Osteocyte (in vitro differentiated cells): ENCODE measurements at regions not wholly inside any gene's neighbourhood (a gene's known extent, or its start where the extent isn't known, plus 50 kb on each side); places are given as distances from the start of the nearest gene placed in this dataset.
"Not testable (repeated sequence)": the region's sequence is repeated elsewhere in the genome, so short reads cannot be mapped to it uniquely, and the experiment has no call there.

Source experiments
- DNase-seq: peaks from one replicate; pipeline ENCODE4 v3.0.0; 2021; ENCODE audit warnings: mixed read lengths; ENCODE audit not compliant: unreplicated experiment; ENCODE audit errors: extremely low spot score
- H3K27ac Mint-ChIP-seq: one replicate; pipeline ENCODE4 v1.8.0; 2021; ENCODE audit warnings: mild to moderate bottlenecking, mixed read lengths; ENCODE audit not compliant: unreplicated experiment
- H3K27me3 Mint-ChIP-seq: one replicate; pipeline ENCODE4 v1.8.0; 2021; ENCODE audit warnings: mixed read lengths; ENCODE audit not compliant: unreplicated experiment
- H3K36me3 Mint-ChIP-seq: one replicate; pipeline ENCODE4 v1.8.0; 2021; ENCODE audit warnings: mixed read lengths; ENCODE audit not compliant: unreplicated experiment
- H3K4me1 Mint-ChIP-seq: one replicate; pipeline ENCODE4 v1.8.0; 2021; ENCODE audit warnings: mixed read lengths; ENCODE audit not compliant: unreplicated experiment
- H3K4me3 Mint-ChIP-seq: one replicate; pipeline ENCODE4 v1.8.0; 2021; ENCODE audit warnings: mild to moderate bottlenecking, moderate library complexity, mixed read lengths; ENCODE audit not compliant: unreplicated experiment
- H3K9me3 Mint-ChIP-seq: one replicate; pipeline ENCODE4 v1.8.0; 2021; ENCODE audit warnings: mixed read lengths; ENCODE audit not compliant: unreplicated experiment
- CTCF ChIP-seq: fragments of 200-600 bp; sonication (generic); IDR thresholded peaks from 2 replicates; pipeline ENCODE4 v1.5.0; 2021; ENCODE audit warnings: antibody characterized with exemption, mild to moderate bottlenecking, moderate library complexity

GRCh38 chr2:2896011-2896410, 481.6 kb downstream of the EIPR1 start:
- Mint-ChIP-seq H3K4me3 (no peak overlapping the region), H3K4me1 (no peaks in the 10 kb centered on the region), H3K36me3 (no peaks in the 10 kb centered on the region)

GRCh38 chr2:2894011-2894410, 483.6 kb downstream of the EIPR1 start:
- H3K27me3 Mint-ChIP-seq, H3K4me1 Mint-ChIP-seq, H3K4me3 Mint-ChIP-seq, H3K36me3 Mint-ChIP-seq, H3K27ac Mint-ChIP-seq: not testable (repeated sequence)
- peak; percentile 59 for DNase-seq
- H3K9me3 Mint-ChIP-seq, result peaks cover 38% of the 10 kb centered on the region

More at GRCh38 chr2:2896011-2896410, 481.6 kb downstream of the EIPR1 start:
- peak; percentile 38 for DNase-seq
- TF ChIP-seq CTCF, result no peak
- Mint-ChIP-seq H3K27me3 (no peaks in the 10 kb centered on the region), H3K27ac (no peak overlapping the region), H3K9me3 (peaks cover 30% of the 10 kb centered on the region)

GRCh38 chr2:2892892-2893291, 484.7 kb downstream of the EIPR1 start:
- TF ChIP-seq CTCF, result no peak
- H3K36me3 Mint-ChIP-seq, result no peaks in the 10 kb centered on the region
- H3K27ac Mint-ChIP-seq, result no peak overlapping the region
- no peak for DNase-seq
- no peaks in the 10 kb centered on the region for H3K27me3 Mint-ChIP-seq
- H3K4me1 Mint-ChIP-seq, result no peaks in the 10 kb centered on the region
- H3K9me3 Mint-ChIP-seq, result peaks cover 38% of the 10 kb centered on the region
- H3K4me3 Mint-ChIP-seq, result no peak overlapping the region

GRCh38 chr2:2892378-2892777, 485.2 kb downstream of the EIPR1 start:
- H3K4me3 Mint-ChIP-seq, result no peak overlapping the region
- H3K9me3 Mint-ChIP-seq, result peaks cover 39% of the 10 kb centered on the region
- DNase-seq, result peak; percentile 42
- no peaks in the 10 kb centered on the region for H3K27me3 Mint-ChIP-seq
- no peaks in the 10 kb centered on the region for H3K36me3 Mint-ChIP-seq
- H3K27ac Mint-ChIP-seq, result no peak overlapping the region
- no peak for TF ChIP-seq CTCF
- H3K4me1 Mint-ChIP-seq, result no peaks in the 10 kb centered on the region

GRCh38 chr2:2890901-2891300, 486.7 kb downstream of the EIPR1 start:
- TF ChIP-seq CTCF, result no peak
- H3K4me1 Mint-ChIP-seq, result no peaks in the 10 kb centered on the region
- peak; percentile 53 for DNase-seq
- H3K4me3 Mint-ChIP-seq, result no peak overlapping the region
- H3K9me3 Mint-ChIP-seq, result peaks cover 35% of the 10 kb centered on the region
- H3K27me3 Mint-ChIP-seq, result no peaks in the 10 kb centered on the region
- H3K27ac Mint-ChIP-seq, result no peak overlapping the region
- H3K36me3 Mint-ChIP-seq, result no peaks in the 10 kb centered on the region

- no peak for DNase-seq
- no peak for TF ChIP-seq CTCF
- Mint-ChIP-seq H3K9me3 (peaks cover 34% of the 10 kb centered on the region), H3K4me3 (no peak overlapping the region), H3K4me1 (no peaks in the 10 kb centered on the region), H3K36me3 (no peaks in the 10 kb centered on the region), H3K27ac (no peak overlapping the region), H3K27me3 (no peaks in the 10 kb centered on the region)
Measured at GRCh38 chr2:2890246-2890645, 487.4 kb downstream of the EIPR1 start.
